ENCODE measurements at regions not wholly inside any gene's neighbourhood (a gene's known extent, or its start where the extent isn't known, plus 50 kb on each side); places are given as distances from the start of the nearest gene placed in this dataset.
"Not testable (repeated sequence)": the region's sequence is repeated elsewhere in the genome, so short reads cannot be mapped to it uniquely, and the experiment has no call there.

DNA sequence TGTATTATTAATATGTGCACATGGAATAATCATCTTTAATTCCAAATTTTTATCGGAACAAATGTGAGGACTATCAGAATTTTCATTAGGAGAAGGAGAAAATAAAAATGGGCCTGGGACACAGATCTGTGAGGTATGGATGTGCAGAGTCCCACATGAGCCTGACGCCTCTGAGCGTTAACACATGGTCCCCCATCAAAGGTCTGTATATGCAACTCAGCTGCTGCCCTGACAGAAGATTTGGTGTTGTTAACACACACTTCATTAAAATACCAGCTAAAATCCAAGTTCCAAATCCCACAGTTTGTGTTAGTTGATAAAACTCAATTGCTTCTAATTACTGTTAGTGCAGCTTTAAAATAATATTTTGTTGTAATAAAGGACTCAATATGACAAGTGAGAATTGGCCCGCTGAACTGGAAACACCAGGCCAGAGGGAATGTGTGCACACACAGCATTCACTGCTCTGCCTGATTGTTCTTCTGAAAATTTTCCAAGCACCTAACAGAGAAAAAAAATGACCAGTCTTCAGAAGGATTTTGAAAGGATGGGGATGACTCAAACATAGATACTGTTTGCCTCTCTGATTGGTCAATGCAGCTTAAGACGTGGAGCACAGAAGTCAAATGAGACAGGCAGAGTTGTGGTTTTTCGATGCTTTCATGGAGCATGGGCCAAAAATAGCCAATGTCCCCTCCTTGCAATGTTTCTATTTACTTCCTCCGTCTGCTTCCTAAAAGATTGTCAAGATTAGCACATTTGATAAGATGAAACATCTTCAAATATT, 266.6 kb downstream of the NKX6-1 start:
- in situ Hi-C loops (cut with MboI; ENCODE audit: low sequenced_read_pairs), result no loop called here

GRCh38 chr4:84231539-84232055, 267.5 kb downstream of the NKX6-1 start:
- in situ Hi-C loops (cut with MboI; ENCODE audit: low sequenced_read_pairs), result no loop called here

DNA sequence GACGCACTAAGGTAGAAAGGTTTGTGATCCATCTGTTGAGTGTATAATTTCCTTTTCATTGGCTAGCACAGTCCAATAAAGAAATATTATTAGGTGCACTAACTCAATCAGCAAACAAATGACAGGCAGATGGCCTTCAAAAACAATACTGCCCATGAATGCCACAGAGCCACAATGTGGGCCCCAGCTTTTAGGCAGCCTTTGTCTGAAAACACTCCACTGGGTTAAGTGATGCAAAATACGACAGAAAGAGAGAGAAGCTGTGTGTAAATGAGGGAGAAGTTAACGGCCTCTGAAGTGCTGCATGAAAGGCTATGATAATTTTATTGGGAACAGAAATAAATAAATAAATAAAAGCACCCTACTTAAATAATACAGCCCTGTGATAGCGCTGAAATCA, 274.6 kb downstream of the NKX6-1 start:
- in situ Hi-C loops (cut with MboI; ENCODE audit: low sequenced_read_pairs), result no loop called here

DNA sequence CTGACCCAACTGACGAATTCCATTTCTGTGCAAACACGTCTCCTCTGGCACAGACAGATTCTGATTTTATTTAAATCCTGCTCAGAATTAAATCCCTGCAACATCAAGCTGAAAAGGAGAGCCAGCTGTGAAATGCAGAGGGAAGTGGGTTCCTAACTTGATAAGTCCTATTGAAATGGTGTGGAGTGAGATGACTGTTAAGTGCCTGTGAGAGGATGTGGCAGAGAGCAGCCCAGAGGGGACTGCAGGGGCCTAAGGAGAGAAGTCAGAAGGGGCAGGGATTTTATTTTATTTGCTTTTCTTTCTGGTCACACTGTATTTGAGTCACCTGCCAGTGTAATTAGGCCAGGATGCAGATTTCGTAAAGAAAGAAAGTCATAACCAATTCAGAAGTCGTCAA, 277.4 kb downstream of the NKX6-1 start:
- in situ Hi-C loops (cut with MboI; ENCODE audit: low sequenced_read_pairs), result no loop called here

GRCh38 chr4:84220990-84221389, 278.1 kb downstream of the NKX6-1 start:
- in situ Hi-C loops (cut with MboI; ENCODE audit: low sequenced_read_pairs), result no loop called here

GRCh38 chr4:84219656-84220055, 279.4 kb downstream of the NKX6-1 start:
- in situ Hi-C loops (cut with MboI; ENCODE audit: low sequenced_read_pairs), result no loop called here

DNA sequence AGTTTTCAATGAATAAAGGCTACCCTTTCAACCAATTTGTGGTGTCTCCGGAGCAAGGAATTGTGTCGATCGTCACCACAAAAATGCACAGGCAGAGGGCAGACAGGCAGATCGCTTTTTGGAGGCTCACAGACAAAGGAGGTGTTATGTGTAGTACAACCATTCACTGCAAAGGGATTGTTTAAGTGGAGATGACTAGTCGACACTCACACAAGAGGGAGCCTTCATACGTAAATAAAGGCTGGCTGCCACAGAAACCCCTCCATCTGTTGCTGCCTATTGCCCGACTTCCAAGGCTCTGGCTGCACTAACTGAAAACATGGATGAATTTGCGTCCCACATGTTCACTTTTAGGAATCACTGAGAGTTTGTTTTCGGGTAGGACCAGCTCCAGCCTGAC, 281.1 kb downstream of the NKX6-1 start:
- in situ Hi-C loops (cut with MboI; ENCODE audit: low sequenced_read_pairs), result no loop called here

DNA sequence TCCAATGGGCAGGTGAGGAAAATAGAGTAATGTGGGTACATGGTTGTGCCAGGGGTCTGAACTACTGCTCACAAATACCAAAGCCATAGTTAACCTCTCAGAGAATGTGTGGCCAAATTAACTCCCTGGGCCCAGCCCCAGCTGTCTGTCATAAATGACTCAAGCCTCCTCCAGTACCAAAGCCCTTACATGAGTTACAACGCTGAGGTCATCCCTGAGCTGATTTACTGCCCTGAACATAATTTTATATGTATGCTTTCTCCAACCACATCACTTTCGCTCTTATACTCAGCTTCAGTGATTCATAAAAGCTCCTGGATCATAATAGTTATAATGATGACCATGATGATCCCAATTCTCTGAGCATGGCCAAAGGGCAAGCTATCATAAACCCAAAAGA, 283.9 kb downstream of the NKX6-1 start:
- in situ Hi-C loops (cut with MboI; ENCODE audit: low sequenced_read_pairs), result no loop called here

GRCh38 chr4:84206226-84206625, 292.9 kb downstream of the NKX6-1 start:
- in situ Hi-C loops (cut with MboI; ENCODE audit: low sequenced_read_pairs), result not testable (repeated sequence)

- in situ Hi-C loops (cut with MboI; ENCODE audit: low sequenced_read_pairs), result no loop called here
These were observed 309.9 kb downstream of the NKX6-1 start for GRCh38 chr4:84189144-84189543.

GRCh38 chr4:84179409-84179808, 319.7 kb downstream of the NKX6-1 start:
- in situ Hi-C loops (cut with MboI; ENCODE audit: low sequenced_read_pairs), result no loop called here

- in situ Hi-C loops (cut with MboI; ENCODE audit: low sequenced_read_pairs), result no loop called here
These were observed 321.1 kb downstream of the NKX6-1 start for GRCh38 chr4:84177831-84178542.

- in situ Hi-C loops (cut with MboI; ENCODE audit: low sequenced_read_pairs), result no loop called here
These were observed 323.1 kb downstream of the NKX6-1 start for GRCh38 chr4:84176016-84176415.

DNA sequence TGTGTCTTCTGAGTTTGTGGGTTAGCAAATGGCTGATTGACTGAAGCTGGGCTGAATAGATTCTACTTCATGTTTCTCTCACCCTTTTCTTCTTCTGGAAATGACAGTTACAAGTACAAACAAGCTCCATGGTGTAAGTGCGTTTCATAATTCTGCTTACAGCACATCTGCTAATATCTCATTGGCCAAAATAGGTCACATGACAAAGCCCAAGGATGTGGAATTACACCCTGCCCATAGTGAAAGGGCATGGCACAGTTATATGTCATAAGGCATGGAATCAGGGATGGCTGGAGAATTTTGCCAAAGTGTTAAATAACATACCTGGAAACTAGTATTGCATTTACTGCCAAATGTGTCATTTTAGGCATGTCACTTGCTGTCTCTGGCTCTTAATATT, 327.2 kb downstream of the NKX6-1 start:
- in situ Hi-C loops (cut with MboI; ENCODE audit: low sequenced_read_pairs), result no loop called here

DNA sequence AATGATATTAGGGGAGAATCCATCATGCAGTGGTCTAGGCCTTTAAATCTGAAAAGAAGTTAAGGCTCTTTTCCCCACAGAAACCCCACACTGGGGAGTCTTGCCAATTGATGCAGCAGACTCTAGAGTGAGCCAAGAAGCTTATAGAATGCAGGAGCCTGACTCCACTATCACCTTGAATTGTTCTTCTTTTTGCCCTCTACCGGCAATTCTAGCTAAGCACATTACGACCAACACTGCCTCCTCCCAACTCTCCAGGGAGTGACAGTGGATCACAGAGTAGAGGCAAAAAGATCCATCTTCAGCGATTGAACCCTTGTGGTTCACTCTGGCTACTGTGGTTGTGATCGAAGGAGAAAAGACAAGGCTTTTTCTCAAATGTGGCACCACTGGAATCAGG, 331.5 kb downstream of the NKX6-1 start:
- in situ Hi-C loops (cut with MboI; ENCODE audit: low sequenced_read_pairs), result no loop called here

DNA sequence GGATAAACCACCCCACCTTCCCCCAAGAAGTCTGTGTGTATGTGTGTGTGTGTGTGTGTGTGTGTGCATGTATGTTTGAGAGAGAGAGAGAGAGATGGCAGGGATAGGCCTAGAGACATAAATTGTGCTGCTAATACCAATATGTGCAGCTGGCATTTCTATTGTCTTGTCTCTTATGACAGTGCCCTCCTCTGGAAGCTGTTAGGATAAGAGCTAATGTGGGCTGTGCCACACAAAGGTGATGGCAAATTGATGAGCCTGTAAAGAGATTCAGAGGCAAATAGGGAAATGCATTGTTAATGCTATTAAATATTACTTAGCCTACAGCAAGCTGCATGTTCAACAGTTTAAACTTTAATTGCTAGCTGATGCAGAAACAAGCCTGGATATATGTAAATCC, 332.0 kb downstream of the NKX6-1 start:
- in situ Hi-C loops (cut with MboI; ENCODE audit: low sequenced_read_pairs), result no loop called here

DNA sequence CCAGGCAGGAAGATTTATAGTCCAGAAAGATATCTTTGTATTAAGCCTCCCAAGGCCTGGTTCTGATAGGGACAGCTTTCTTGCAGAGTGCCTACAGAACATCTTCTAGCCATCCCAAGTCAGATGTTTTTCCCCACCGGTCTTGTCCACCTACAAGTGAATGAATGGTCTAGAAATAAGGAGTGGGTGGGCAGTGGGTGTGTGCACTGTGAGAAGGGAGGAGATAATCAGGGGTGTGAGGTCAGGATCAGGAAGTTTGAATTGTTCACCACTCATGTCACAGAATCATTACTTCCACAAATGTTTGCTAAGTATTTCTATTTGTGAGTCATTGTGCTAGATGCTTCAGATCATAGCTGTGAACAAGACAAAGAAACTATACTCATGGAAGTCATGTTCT, 332.6 kb downstream of the NKX6-1 start:
- in situ Hi-C loops (cut with MboI; ENCODE audit: low sequenced_read_pairs), result no loop called here

- in situ Hi-C loops (cut with MboI; ENCODE audit: low sequenced_read_pairs), result no loop called here
These were observed 334.9 kb downstream of the NKX6-1 start for GRCh38 chr4:84164201-84164600.

DNA sequence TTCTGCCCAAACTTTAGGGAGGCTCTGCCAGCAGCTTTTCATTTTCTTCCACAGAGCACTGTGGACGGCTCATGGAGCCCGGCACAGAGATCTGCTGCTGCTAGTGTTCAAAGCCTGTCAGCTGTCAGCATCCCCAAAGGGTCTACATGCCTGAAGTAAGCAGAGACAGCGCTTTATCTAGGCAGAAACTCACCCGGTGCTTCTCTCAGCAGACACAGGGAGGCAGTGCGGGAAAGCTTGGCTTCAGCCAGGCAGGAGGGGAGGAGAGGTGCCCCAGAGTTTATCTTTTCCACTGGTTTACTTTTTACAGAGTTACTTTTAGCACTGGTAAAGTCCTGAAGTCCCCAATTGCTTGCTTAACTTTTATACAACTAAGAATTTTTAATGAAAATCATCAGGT, 339.3 kb downstream of the NKX6-1 start:
- in situ Hi-C loops (cut with MboI; ENCODE audit: low sequenced_read_pairs), result no loop called here

DNA sequence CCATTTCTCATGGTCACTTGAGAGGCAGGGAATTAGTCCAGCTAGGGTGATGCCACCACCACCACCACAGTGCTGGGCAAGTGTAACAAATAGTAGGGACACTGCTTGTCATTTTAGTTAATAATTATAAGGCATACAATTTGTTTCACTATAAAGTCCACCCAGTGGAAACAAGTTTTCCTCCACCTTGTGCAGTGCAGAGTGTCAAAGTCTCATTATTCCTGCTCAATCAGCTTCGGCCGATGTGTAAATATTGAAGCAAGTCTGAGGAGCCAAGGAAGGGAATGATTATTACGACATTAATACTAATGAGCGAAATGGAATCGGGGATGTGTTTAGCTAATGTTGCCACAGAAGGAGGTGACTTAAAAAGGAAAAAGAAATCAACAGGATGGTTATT, 340.4 kb downstream of the NKX6-1 start:
- in situ Hi-C loops (cut with MboI; ENCODE audit: low sequenced_read_pairs), result no loop called here

DNA sequence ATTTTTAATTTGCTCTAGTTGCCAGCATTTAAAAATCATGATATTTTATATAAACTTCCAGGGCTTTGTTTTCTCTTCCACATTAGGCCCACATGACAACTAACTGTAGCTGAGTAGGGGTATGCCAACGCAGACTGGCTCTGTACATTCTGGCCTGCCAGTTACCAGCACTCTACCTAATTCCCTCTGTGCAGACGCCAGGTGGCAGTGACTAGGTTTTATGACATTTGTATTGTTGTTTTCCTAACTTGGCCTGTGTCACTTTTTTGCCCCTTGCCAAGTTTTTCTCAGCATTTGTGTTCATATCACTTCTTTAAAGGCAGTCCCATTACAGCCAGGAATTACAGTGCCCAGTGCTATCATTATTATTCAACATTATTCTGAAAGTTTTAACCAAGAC, 347.5 kb downstream of the NKX6-1 start:
- in situ Hi-C loops (cut with MboI; ENCODE audit: low sequenced_read_pairs), result no loop called here

DNA sequence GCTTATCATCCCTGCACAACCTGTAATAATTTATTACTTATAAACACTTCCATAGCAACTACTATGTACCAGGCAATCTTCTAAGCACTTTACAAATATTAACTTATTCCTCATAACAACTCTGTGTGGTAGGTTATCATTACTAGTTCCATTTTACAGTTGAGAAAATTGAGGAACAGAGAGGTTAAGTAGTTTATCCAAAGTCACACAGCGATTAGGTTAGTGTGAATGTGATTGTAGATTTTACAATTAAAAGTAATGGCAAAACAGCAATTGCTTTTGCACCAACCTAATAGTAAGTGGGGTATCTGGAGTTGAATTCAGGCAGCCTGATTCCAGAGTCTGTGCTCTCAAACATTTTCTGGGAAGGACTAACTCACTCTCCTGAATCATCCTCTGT, 348.9 kb downstream of the NKX6-1 start:
- in situ Hi-C loops (cut with MboI; ENCODE audit: low sequenced_read_pairs), result no loop called here
